GM12801 (cell line): ENCODE measurements at regions not wholly inside any gene's neighbourhood (a gene's known extent, or its start where the extent isn't known, plus 50 kb on each side); places are given as distances from the start of the nearest gene placed in this dataset.

ENCODE experiments used
- CTCF ChIP-seq: IDR thresholded peaks from one replicate; pipeline ENCODE4 v1.5.1; 2011; ENCODE audit warnings: control low read depth; ENCODE audit not compliant: insufficient read length; ENCODE audit errors: extremely low read depth

GRCh38 chr18:72233106-72233505 lies 311.0 kb downstream of the CBLN2 start:
- TF ChIP-seq CTCF: no peak

GRCh38 chr18:72232644-72233043 lies 311.5 kb downstream of the CBLN2 start:
- TF ChIP-seq CTCF: no peak

- TF ChIP-seq CTCF: no peak
Measured at GRCh38 chr18:72225958-72226357, 318.2 kb downstream of the CBLN2 start.

GRCh38 chr18:72223733-72224132 lies 320.4 kb downstream of the CBLN2 start:
- no peak for TF ChIP-seq CTCF

- TF ChIP-seq CTCF: no peak
Measured at GRCh38 chr18:72208920-72209676, 335.0 kb downstream of the CBLN2 start.

GRCh38 chr18:72207280-72207679 lies 336.9 kb downstream of the CBLN2 start:
- TF ChIP-seq CTCF: no peak

- no peak for TF ChIP-seq CTCF
Measured at GRCh38 chr18:72206814-72207213, 337.3 kb downstream of the CBLN2 start.
